Stimulated activated CD8-positive, alpha-beta memory T cell treated with anti-CD3 and anti-CD28 coated beads, Interleukin-4, amount 100 ng/mL, for 1 hour (primary cell): ENCODE measurements at regions not wholly inside any gene's neighbourhood (a gene's known extent, or its start where the extent isn't known, plus 50 kb on each side); places are given as distances from the start of the nearest gene placed in this dataset.

Experiments
- DNase-seq, 2 donors: peaks; one replicate each; pipeline ENCODE4 v3.0.0-alpha.2; 2020; ENCODE audit warnings: low read depth in 2 of 2, low spot score in 1 of 2

DNA sequence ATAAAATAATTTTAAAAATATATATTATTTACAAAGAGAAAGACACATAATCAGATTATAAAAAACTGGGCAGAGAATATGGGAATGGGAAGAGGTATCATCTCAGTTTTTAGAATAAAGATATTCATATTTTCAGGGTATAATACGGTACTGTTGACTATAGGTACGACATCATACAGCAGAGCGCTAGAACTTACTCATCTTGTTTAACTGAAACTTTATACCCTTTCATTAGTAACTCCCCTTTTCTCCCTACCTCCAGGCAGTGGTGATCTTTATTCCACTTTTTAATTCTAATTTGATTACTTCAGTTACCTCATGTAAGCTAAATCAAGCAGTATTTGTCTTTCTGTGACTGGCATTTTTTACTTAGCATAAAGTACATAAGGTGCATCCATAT is 742.1 kb downstream of the MTRR start:
- no peak for DNase-seq

DNA sequence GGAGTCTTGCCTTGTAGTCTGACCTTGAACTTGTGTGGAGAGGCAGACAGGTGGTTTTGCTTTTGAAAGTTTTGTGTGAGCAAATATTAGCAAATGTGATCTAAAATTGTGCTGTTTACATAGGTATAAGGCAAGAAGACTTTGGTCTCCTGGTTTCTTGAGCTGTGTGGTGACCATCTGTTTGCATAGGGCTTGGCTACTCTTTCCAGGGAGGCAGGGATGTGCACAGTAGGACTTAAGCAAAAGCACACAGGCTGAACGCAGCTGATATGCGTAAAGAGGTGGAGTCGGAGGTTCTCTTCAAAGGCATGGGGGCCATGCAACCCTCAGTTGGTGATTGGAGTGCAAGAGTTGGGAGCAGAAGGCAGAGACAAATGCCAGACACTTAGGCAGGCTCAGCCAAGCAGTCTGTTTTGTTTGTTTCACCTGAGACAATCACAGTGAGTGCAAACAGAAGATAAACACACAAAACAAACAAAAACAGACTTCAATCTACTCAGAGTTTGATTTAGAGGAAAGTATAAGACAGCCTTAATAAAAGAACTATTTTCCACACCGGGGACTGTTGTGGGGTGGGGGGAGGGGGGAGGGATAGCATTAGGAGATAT is 744.2 kb downstream of the MTRR start:
- no peak for DNase-seq

- DNase-seq = no peak
Measured at GRCh38 chr5:8615142-8615858, 746.4 kb downstream of the MTRR start.

GRCh38 chr5:8628521-8628920 is 759.6 kb downstream of the MTRR start:
- no peak for DNase-seq

GRCh38 chr5:8633259-8633658 is 764.3 kb downstream of the MTRR start:
- no peak for DNase-seq

GRCh38 chr5:8633696-8634095 is 764.7 kb downstream of the MTRR start:
- no peak for DNase-seq

- DNase-seq = no peak
Measured at GRCh38 chr5:8634219-8634618, 765.3 kb downstream of the MTRR start.

DNA sequence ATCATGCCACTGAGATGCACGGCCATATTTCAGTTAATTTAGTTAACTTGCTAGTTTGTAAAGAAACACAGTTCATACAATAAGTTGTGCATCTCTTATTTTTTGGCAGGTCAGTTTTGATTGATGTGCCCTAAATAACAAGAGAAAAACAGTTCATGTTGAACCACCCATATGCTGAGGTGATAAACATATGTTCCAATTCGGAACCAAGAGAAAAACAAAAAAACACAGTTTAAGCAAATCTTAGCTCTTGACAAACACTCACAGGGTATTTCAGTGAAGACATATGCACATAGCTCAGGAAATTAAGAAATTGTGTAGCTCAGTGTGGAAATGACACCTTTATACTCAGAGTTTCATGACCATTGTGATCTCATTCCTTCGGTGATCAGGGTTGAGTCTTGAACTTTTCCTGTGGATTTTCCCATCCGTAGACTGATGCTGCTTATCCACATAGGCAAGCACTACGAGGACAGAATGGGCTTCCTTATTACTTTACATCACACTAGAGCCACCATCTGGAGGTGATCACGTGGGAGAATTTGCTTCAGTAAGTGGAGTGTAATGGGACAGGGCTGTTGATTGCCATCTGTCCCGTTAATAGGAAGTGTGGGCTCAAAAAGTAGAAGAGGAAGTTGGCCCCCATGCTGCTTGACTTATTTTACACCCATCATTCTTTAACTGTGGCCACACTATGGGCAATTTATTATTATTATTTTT is 773.0 kb downstream of the MTRR start:
- no peak for DNase-seq

- DNase-seq = no peak
Measured at GRCh38 chr5:8644377-8644776, 775.4 kb downstream of the MTRR start.

GRCh38 chr5:8647111-8647510 is 778.2 kb downstream of the MTRR start:
- DNase-seq = no peak

- no peak for DNase-seq
Measured at GRCh38 chr5:8650186-8650585, 781.2 kb downstream of the MTRR start.

- DNase-seq = no peak
Measured at GRCh38 chr5:8660133-8660893, 791.4 kb downstream of the MTRR start.

DNA sequence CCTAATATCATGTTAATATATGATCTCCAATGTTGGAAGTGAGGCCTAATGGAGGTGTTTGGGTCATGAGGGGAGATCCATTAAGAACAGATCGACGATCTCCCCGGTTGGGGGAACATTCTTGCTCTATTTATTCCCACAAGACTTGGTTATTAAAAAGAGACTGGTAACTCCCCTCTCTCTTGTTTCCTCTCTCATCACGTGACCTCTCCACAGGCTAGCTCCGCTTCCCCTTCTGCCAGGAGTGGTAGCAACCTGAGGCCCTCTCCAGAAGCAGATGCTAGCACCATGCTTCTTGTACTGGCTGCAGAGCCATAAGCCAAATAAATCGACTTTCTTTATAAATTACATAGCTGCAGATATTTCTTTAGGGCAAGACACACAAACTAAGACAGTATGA is 794.4 kb downstream of the MTRR start:
- no peak for DNase-seq

- no peak for DNase-seq
Measured at GRCh38 chr5:8675182-8675581, 806.2 kb downstream of the MTRR start.

- DNase-seq = no peak
Measured at GRCh38 chr5:8676695-8677094, 807.7 kb downstream of the MTRR start.

DNA sequence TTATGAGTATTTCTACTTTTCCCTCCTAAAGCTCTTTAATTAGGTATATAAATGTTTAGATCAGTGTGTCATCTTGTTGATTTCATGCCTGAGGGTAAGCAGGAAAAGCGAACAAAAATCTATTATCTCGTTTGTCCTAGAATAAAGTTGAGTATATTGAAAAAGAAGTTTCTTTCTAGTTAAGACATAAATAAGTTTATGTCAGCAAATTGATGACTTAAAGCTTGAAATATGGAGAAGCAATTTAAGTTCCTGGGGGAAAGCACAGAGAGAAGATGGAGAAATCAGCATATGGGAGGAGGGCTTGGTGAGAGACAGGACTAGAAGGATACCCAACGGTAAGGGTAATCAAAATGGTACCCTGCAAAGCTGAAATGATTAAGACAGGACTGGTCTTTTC is 813.4 kb downstream of the MTRR start:
- DNase-seq = no peak

GRCh38 chr5:8683496-8683895 is 814.5 kb downstream of the MTRR start:
- no peak for DNase-seq

DNA sequence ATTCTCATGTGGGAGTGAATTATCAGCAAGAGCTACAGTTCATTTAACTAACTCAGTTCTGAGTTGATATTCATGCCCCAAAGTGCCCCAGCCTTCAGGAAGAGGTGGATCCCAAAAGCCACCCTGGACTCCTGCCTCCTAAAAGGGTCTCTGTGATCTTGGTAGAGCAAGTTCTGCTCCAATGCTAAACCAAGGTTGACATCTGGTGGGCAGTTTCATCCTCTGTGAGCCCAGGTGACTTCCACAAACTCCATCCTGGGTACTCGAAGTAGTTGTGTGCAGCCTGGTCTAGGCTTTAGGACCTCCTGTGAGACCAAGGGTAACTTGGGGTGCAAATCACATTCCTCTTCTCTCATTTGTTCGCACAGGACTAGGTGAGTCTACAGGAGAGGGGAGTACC is 816.8 kb downstream of the MTRR start:
- no peak for DNase-seq

DNA sequence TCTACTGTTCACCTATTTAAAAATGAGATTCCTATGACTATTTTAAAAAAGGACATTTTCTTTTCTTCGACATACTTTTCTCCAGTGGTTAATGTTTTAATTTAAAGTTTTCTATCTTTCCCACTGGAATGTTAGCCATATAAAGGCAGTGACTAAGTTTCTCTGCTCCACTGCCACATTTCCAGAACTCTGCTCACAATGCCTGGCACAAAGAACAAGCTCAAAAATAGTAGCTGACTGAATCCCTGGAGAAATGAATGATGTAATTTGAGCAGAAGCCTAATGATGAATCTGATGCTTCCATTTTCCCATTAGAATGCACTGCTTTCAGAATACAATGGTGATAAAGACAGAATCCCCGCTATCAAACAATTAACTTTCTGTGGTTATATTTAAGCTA is 817.8 kb downstream of the MTRR start:
- no peak for DNase-seq

- no peak for DNase-seq
Measured at GRCh38 chr5:8689773-8690172, 820.8 kb downstream of the MTRR start.

GRCh38 chr5:8691221-8691620 is 822.3 kb downstream of the MTRR start:
- DNase-seq = no peak

GRCh38 chr5:8693341-8693844 is 824.4 kb downstream of the MTRR start:
- no peak for DNase-seq
